KMS-11 (cell line): ENCODE measurements at regions not wholly inside any gene's neighbourhood (a gene's known extent, or its start where the extent isn't known, plus 50 kb on each side); places are given as distances from the start of the nearest gene placed in this dataset.

Experiments used
- H2AFZ ChIP-seq: fragments of 200-600 bp; sonication (generic); 2 replicates; pipeline ENCODE4 v1.6.1; 2016; ENCODE audit warnings: antibody characterized with exemption, mixed run types, low read depth
- H3K27ac ChIP-seq: fragments of 200-600 bp; sonication (generic); 2 replicates; pipeline ENCODE4 v1.6.1; 2016; ENCODE audit warnings: mild to moderate bottlenecking, mixed run types
- H3K27me3 ChIP-seq: fragments of 200-600 bp; sonication (generic); 2 replicates; pipeline ENCODE4 v1.6.1; 2017; ENCODE audit warnings: mild to moderate bottlenecking, low read depth, mixed run types, moderate library complexity; ENCODE audit not compliant: insufficient read depth
- H3K36me3 ChIP-seq: fragments of 200-600 bp; sonication (generic); 2 replicates; pipeline ENCODE4 v1.6.1; 2017; ENCODE audit warnings: mild to moderate bottlenecking, mixed run types; ENCODE audit not compliant: insufficient read depth
- H3K4me1 ChIP-seq: fragments of 200-600 bp; sonication (generic); 2 replicates; pipeline ENCODE4 v1.6.1; 2016; ENCODE audit warnings: mild to moderate bottlenecking, low read depth, mixed run types; ENCODE audit not compliant: poor library complexity, severe bottlenecking
- H3K4me2 ChIP-seq: fragments of 200-600 bp; sonication (generic); 2 replicates; pipeline ENCODE4 v1.7.0; 2016; ENCODE audit warnings: mild to moderate bottlenecking, mixed run types
- H3K4me3 ChIP-seq: fragments of 200-600 bp; sonication (generic); IDR thresholded peaks from 2 replicates; pipeline ENCODE4 v1.6.1; 2017; ENCODE audit warnings: low read depth, low read length, mixed read lengths; ENCODE audit not compliant: insufficient read depth
- H3K79me2 ChIP-seq: fragments of 200-600 bp; sonication (generic); 2 replicates; pipeline ENCODE4 v1.6.1; 2016; ENCODE audit warnings: low read depth, mixed run types; ENCODE audit not compliant: insufficient read depth
- H3K9ac ChIP-seq: fragments of 200-600 bp; sonication (generic); 2 replicates; pipeline ENCODE4 v1.6.1; 2016; ENCODE audit warnings: mild to moderate bottlenecking, mixed run types
- H4K20me1 ChIP-seq: fragments of 200-600 bp; sonication (generic); 2 replicates; pipeline ENCODE4 v1.6.1; 2016; ENCODE audit warnings: mild to moderate bottlenecking, mixed run types; ENCODE audit not compliant: insufficient read depth
- TF ChIP-seq, protein P1 (sequence below): fragments of 200-600 bp; sonication (generic); conservative IDR thresholded peaks from 2 replicates; pipeline ENCODE4 v1.6.1; 2017; ENCODE audit warnings: low read depth, mild to moderate bottlenecking, antibody characterized with exemption, low read length, moderate library complexity, mixed read lengths

DNA sequence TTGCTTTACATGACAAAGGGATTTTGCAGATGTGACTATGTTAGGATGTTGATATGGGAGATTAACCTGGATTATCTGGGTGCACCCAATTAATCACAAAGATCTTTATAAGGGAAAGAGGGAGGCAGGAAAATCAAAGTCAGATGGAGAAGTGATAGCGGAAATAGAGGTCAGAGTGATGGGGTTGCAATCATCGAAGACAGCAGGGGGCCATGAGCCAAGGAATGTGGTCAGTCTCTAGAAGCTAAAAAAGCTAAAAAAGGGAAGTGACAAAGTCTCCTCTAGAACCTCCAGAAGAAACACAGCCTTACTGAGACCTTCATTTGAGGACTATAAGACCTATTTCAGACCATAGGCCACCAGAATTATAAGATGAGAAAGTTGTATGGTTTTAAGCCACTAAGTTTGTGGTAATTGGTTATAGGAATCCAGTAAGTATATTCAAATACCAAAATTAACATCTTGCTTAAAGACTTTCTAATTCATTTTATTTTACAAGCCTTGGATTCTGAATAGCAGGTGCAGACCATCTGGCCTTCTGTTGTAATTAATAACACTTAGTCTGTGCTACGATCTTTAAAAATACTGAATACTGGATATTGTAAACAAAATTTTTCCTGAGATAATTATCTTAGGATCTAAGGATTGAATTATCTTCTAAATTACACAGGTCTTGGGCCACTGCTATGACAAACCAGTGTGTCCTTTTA, 493.4 kb upstream of the PCDH20 start:
- Histone ChIP-seq H3K27me3 (no peaks in the 10 kb centered on the region), H3K4me1 (no peaks in the 10 kb centered on the region), H3K4me3 (no peak overlapping the region), H3K27ac (no peak overlapping the region), H3K79me2 (no peaks in the 10 kb centered on the region), H3K36me3 (no peaks in the 10 kb centered on the region), H3K4me2 (no peak overlapping the region), H2AFZ (no peak overlapping the region), H3K9ac (no peak overlapping the region), H4K20me1 (no peaks in the 10 kb centered on the region)
- TF ChIP-seq, protein P1, sequence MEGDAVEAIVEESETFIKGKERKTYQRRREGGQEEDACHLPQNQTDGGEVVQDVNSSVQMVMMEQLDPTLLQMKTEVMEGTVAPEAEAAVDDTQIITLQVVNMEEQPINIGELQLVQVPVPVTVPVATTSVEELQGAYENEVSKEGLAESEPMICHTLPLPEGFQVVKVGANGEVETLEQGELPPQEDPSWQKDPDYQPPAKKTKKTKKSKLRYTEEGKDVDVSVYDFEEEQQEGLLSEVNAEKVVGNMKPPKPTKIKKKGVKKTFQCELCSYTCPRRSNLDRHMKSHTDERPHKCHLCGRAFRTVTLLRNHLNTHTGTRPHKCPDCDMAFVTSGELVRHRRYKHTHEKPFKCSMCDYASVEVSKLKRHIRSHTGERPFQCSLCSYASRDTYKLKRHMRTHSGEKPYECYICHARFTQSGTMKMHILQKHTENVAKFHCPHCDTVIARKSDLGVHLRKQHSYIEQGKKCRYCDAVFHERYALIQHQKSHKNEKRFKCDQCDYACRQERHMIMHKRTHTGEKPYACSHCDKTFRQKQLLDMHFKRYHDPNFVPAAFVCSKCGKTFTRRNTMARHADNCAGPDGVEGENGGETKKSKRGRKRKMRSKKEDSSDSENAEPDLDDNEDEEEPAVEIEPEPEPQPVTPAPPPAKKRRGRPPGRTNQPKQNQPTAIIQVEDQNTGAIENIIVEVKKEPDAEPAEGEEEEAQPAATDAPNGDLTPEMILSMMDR, result no peak

- Histone ChIP-seq H3K79me2 (no peaks in the 10 kb centered on the region), H2AFZ (no peak overlapping the region), H3K27me3 (no peaks in the 10 kb centered on the region), H3K27ac (no peak overlapping the region), H3K4me3 (no peak overlapping the region), H4K20me1 (no peaks in the 10 kb centered on the region), H3K9ac (no peak overlapping the region), H3K4me1 (no peaks in the 10 kb centered on the region), H3K4me2 (no peak overlapping the region), H3K36me3 (no peaks in the 10 kb centered on the region)
- TF ChIP-seq, protein P1, result no peak
Measured at GRCh38 chr13:61905054-61905453, 489.4 kb upstream of the PCDH20 start.

DNA sequence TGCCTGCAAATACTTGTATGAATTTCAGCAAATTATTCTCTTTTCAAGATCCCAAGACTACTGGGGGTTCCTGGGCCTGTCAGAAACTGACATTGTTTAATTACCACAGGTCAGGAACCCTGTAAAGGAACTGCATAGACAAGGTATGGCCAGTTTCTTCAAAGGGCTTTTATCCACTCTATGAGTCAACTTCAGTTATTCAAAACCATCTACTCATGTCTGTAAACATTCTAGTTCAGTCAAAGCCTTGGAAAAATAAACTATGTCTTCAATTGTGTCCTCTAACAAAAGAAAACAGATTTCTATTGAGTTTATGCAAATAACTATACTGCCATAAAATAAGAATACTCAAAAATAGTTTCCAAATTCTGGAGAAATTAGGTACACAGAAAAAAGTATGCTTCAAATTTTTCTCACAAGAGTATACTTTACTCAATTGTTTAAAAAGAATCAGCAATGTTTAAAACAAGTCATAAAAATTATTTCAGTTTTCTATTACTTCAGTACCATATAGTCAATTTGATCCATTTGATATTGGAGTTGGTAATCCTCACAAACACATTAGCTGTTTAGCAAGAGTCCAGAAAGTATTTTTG, 486.4 kb upstream of the PCDH20 start:
- H3K27me3 ChIP-seq, result no peaks in the 10 kb centered on the region
- no peak overlapping the region for H3K27ac ChIP-seq
- H4K20me1 ChIP-seq, result no peaks in the 10 kb centered on the region
- no peaks in the 10 kb centered on the region for H3K79me2 ChIP-seq
- no peaks in the 10 kb centered on the region for H3K36me3 ChIP-seq
- no peak overlapping the region for H3K4me2 ChIP-seq
- no peak overlapping the region for H3K4me3 ChIP-seq
- TF ChIP-seq, protein P1, result no peak
- H3K9ac ChIP-seq, result no peak overlapping the region
- no peaks in the 10 kb centered on the region for H3K4me1 ChIP-seq
- no peak overlapping the region for H2AFZ ChIP-seq

GRCh38 chr13:61900033-61900432, 484.4 kb upstream of the PCDH20 start:
- H3K4me3 ChIP-seq, result no peak overlapping the region
- H4K20me1 ChIP-seq, result no peaks in the 10 kb centered on the region
- TF ChIP-seq, protein P1, result no peak

More at GRCh38 chr13:61900033-61900432, 484.4 kb upstream of the PCDH20 start:
- no peak overlapping the region for H3K9ac ChIP-seq
- no peaks in the 10 kb centered on the region for H3K36me3 ChIP-seq
- no peak overlapping the region for H2AFZ ChIP-seq
- H3K27me3 ChIP-seq, result no peaks in the 10 kb centered on the region
- no peaks in the 10 kb centered on the region for H3K79me2 ChIP-seq
- H3K27ac ChIP-seq, result no peak overlapping the region
- no peak overlapping the region for H3K4me2 ChIP-seq
- no peaks in the 10 kb centered on the region for H3K4me1 ChIP-seq
